ENCODE measurements at regions not wholly inside any gene's neighbourhood (a gene's known extent, or its start where the extent isn't known, plus 50 kb on each side); places are given as distances from the start of the nearest gene placed in this dataset.
"Not testable (repeated sequence)": the region's sequence is repeated elsewhere in the genome, so short reads cannot be mapped to it uniquely, and the experiment has no call there.

DNA sequence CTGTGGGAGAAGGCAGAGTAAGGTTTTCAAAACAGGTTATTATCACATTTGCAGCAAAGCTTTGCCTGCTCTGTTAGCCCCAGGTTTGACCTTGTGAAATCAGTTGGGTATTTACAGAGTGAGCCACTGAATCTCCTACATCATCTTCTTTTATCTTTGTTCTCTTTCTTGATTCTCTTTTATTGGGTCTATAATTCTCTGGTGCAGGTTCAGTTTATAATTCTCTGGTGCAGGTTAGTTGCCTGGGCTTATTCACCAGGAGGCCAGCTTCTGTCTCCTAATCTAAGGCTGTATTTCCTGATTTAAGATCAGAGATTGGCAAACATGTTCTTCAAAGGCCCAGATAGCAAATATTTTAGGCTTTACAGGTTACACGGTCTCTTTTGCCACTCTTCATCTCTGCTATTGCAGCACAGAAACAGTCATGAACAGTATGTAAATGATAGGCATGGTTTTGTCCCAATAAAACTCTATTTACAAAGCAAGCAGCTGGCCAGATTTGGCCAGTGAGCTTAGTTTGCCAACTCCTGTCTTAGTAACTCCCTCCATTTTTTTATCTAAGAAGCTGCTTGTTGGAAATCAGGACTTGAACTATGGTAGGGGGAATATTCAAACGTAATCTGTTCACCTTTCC lies 205.0 kb upstream of the RIMS1 start:
- Histone ChIP-seq H3K4me3 (ENCODE audit: control insufficient read depth in 1 of 7, extremely low read depth in 1 of 7, insufficient read depth in 4 of 7, low read depth in 2 of 7, low read length in 6 of 7) (no peak overlapping the region), H3K36me3 (ENCODE audit: control insufficient read depth in 4 of 4, insufficient read depth in 4 of 4, low read length in 3 of 4) (no peaks in the 10 kb centered on the region), H3K27ac (ENCODE audit: insufficient read depth in 1 of 2, low read depth in 1 of 2, low read length in 2 of 2, poor library complexity in 1 of 2, severe bottlenecking in 2 of 2) (no peak overlapping the region), H3K9me3 (ENCODE audit: control extremely low read depth in 1 of 5, control insufficient read depth in 4 of 5, insufficient read depth in 2 of 5, low read depth in 1 of 5, low read length in 4 of 5) (no peaks in the 10 kb centered on the region), H3K4me1 (ENCODE audit: control extremely low read depth in 1 of 4, control insufficient read depth in 4 of 4, insufficient read depth in 4 of 4, low read length in 3 of 4) (no peaks in the 10 kb centered on the region), H3K27me3 (replicated peaks in 2 of 5; ENCODE audit: control insufficient read depth in 4 of 5, insufficient read depth in 5 of 5, low read length in 4 of 5) (no peaks in the 10 kb centered on the region)
- ChIA-PET CTCF (no interaction called here), POLR2A (no interaction called here)
- no CpG with 5 or more reads among the region's 2 CpGs for WGBS (ENCODE audit: insufficient coverage)
- DNase-seq: no peak

GRCh38 chr6:71686021-71686677 lies 200.2 kb upstream of the RIMS1 start:
- H3K36me3 ChIP-seq (ENCODE audit: control insufficient read depth in 4 of 4, insufficient read depth in 4 of 4, low read length in 3 of 4); H3K4me1 ChIP-seq (ENCODE audit: control extremely low read depth in 1 of 4, control insufficient read depth in 4 of 4, insufficient read depth in 4 of 4, low read length in 3 of 4); CTCF ChIA-PET; H3K9me3 ChIP-seq (ENCODE audit: control extremely low read depth in 1 of 5, control insufficient read depth in 4 of 5, insufficient read depth in 2 of 5, low read depth in 1 of 5, low read length in 4 of 5); H3K4me3 ChIP-seq (ENCODE audit: control insufficient read depth in 1 of 7, extremely low read depth in 1 of 7, insufficient read depth in 4 of 7, low read depth in 2 of 7, low read length in 6 of 7); DNase-seq; H3K27me3 ChIP-seq (replicated peaks in 2 of 5; ENCODE audit: control insufficient read depth in 4 of 5, insufficient read depth in 5 of 5, low read length in 4 of 5); H3K27ac ChIP-seq (ENCODE audit: insufficient read depth in 1 of 2, low read depth in 1 of 2, low read length in 2 of 2, poor library complexity in 1 of 2, severe bottlenecking in 2 of 2); POLR2A ChIA-PET: not testable (repeated sequence)
- WGBS (ENCODE audit: insufficient coverage): 99% methylated on average over 11 of the region's 23 CpGs

- DNase-seq: no peak
- no peak overlapping the region for H3K4me3 ChIP-seq (ENCODE audit: control insufficient read depth in 1 of 7, extremely low read depth in 1 of 7, insufficient read depth in 4 of 7, low read depth in 2 of 7, low read length in 6 of 7)
- WGBS (ENCODE audit: insufficient coverage): no CpG with 5 or more reads among the region's 2 CpGs
- CTCF ChIA-PET: no interaction called here
- POLR2A ChIA-PET: no interaction called here
- H3K4me1 ChIP-seq (ENCODE audit: control extremely low read depth in 1 of 4, control insufficient read depth in 4 of 4, insufficient read depth in 4 of 4, low read length in 3 of 4): no peaks in the 10 kb centered on the region
- no peak overlapping the region for H3K27ac ChIP-seq (ENCODE audit: insufficient read depth in 1 of 2, low read depth in 1 of 2, low read length in 2 of 2, poor library complexity in 1 of 2, severe bottlenecking in 2 of 2)
- H3K27me3 ChIP-seq (replicated peaks in 2 of 5; ENCODE audit: control insufficient read depth in 4 of 5, insufficient read depth in 5 of 5, low read length in 4 of 5): no peaks in the 10 kb centered on the region
- H3K9me3 ChIP-seq (ENCODE audit: control extremely low read depth in 1 of 5, control insufficient read depth in 4 of 5, insufficient read depth in 2 of 5, low read depth in 1 of 5, low read length in 4 of 5): no peaks in the 10 kb centered on the region
- no peaks in the 10 kb centered on the region for H3K36me3 ChIP-seq (ENCODE audit: control insufficient read depth in 4 of 4, insufficient read depth in 4 of 4, low read length in 3 of 4)
Observed at GRCh38 chr6:71698702-71699101, 187.6 kb upstream of the RIMS1 start.

DNA sequence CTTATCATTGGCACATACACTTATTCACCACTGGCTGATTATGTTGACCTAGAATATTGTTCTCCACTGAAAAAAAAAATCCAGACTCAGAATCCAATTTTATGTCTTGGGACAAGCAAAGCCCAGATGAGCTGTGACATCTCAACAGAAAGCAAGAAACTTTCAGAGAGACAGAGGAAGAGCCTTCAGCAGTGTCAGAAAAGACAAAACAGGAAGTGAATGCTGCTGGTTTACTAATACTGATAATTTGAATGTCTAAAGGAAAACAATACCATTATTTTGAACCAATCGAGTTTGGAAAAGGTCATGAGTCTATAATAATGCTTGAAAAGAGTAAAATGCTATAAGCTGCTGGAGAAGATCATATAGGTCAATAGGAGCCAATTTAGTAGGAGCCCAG lies 179.8 kb upstream of the RIMS1 start:
- ChIA-PET CTCF (no interaction called here), POLR2A (no interaction called here)
- H3K36me3 ChIP-seq (ENCODE audit: control insufficient read depth in 4 of 4, insufficient read depth in 4 of 4, low read length in 3 of 4): no peaks in the 10 kb centered on the region
- H3K27me3 ChIP-seq (replicated peaks in 2 of 5; ENCODE audit: control insufficient read depth in 4 of 5, insufficient read depth in 5 of 5, low read length in 4 of 5): no peaks in the 10 kb centered on the region
- 60% methylated on average over 1 of the region's 1 CpG for WGBS (ENCODE audit: insufficient coverage)
- H3K4me3 ChIP-seq (ENCODE audit: control insufficient read depth in 1 of 7, extremely low read depth in 1 of 7, insufficient read depth in 4 of 7, low read depth in 2 of 7, low read length in 6 of 7): no peak overlapping the region
- DNase-seq: no peak
- H3K27ac ChIP-seq (ENCODE audit: insufficient read depth in 1 of 2, low read depth in 1 of 2, low read length in 2 of 2, poor library complexity in 1 of 2, severe bottlenecking in 2 of 2): no peak overlapping the region
- no peaks in the 10 kb centered on the region for H3K4me1 ChIP-seq (ENCODE audit: control extremely low read depth in 1 of 4, control insufficient read depth in 4 of 4, insufficient read depth in 4 of 4, low read length in 3 of 4)
- H3K9me3 ChIP-seq (ENCODE audit: control extremely low read depth in 1 of 5, control insufficient read depth in 4 of 5, insufficient read depth in 2 of 5, low read depth in 1 of 5, low read length in 4 of 5): no peaks in the 10 kb centered on the region

DNA sequence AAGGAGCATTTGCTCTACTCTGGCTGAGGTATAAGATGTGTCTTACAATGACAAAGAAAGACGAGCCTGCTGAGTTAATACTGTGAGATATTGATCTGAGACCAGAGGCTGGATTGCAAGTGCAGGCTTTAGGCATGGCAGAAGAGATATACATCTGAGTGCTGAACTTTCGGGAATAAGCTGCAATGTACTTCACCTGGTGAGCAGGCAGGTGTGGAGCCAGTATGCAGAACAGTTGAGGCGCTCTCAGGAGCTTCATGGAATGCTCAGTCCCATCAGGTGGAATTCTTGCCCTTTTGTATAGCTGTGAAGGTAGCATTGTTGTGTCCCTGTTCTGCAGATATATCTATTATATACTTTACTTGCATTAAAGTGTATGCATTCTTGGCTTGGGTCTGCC lies 179.3 kb upstream of the RIMS1 start:
- POLR2A ChIA-PET: no interaction called here
- no peak overlapping the region for H3K4me3 ChIP-seq (ENCODE audit: control insufficient read depth in 1 of 7, extremely low read depth in 1 of 7, insufficient read depth in 4 of 7, low read depth in 2 of 7, low read length in 6 of 7)
- H3K4me1 ChIP-seq (ENCODE audit: control extremely low read depth in 1 of 4, control insufficient read depth in 4 of 4, insufficient read depth in 4 of 4, low read length in 3 of 4): no peaks in the 10 kb centered on the region
- H3K9me3 ChIP-seq (ENCODE audit: control extremely low read depth in 1 of 5, control insufficient read depth in 4 of 5, insufficient read depth in 2 of 5, low read depth in 1 of 5, low read length in 4 of 5): no peaks in the 10 kb centered on the region
- no peak for DNase-seq
- H3K27ac ChIP-seq (ENCODE audit: insufficient read depth in 1 of 2, low read depth in 1 of 2, low read length in 2 of 2, poor library complexity in 1 of 2, severe bottlenecking in 2 of 2): no peak overlapping the region
- no peaks in the 10 kb centered on the region for H3K36me3 ChIP-seq (ENCODE audit: control insufficient read depth in 4 of 4, insufficient read depth in 4 of 4, low read length in 3 of 4)
- no peaks in the 10 kb centered on the region for H3K27me3 ChIP-seq (replicated peaks in 2 of 5; ENCODE audit: control insufficient read depth in 4 of 5, insufficient read depth in 5 of 5, low read length in 4 of 5)
- CTCF ChIA-PET: no interaction called here
- 88% methylated on average over 1 of the region's 3 CpGs for WGBS (ENCODE audit: insufficient coverage)

- ChIA-PET POLR2A (no interaction called here), CTCF (interaction anchor here (1.3 kb wide), 1 partner anchor 13 kb away, joined by 3 read pairs; no protein-coding TSS in a partner anchor)
- no peak overlapping the region for H3K4me3 ChIP-seq (ENCODE audit: control insufficient read depth in 1 of 7, extremely low read depth in 1 of 7, insufficient read depth in 4 of 7, low read depth in 2 of 7, low read length in 6 of 7)
- no peaks in the 10 kb centered on the region for H3K4me1 ChIP-seq (ENCODE audit: control extremely low read depth in 1 of 4, control insufficient read depth in 4 of 4, insufficient read depth in 4 of 4, low read length in 3 of 4)
- 92% methylated on average over 2 of the region's 3 CpGs for WGBS (ENCODE audit: insufficient coverage)
- H3K27ac ChIP-seq (ENCODE audit: insufficient read depth in 1 of 2, low read depth in 1 of 2, low read length in 2 of 2, poor library complexity in 1 of 2, severe bottlenecking in 2 of 2): no peak overlapping the region
- DNase-seq: no peak
- no peaks in the 10 kb centered on the region for H3K9me3 ChIP-seq (ENCODE audit: control extremely low read depth in 1 of 5, control insufficient read depth in 4 of 5, insufficient read depth in 2 of 5, low read depth in 1 of 5, low read length in 4 of 5)
- no peaks in the 10 kb centered on the region for H3K36me3 ChIP-seq (ENCODE audit: control insufficient read depth in 4 of 4, insufficient read depth in 4 of 4, low read length in 3 of 4)
- no peaks in the 10 kb centered on the region for H3K27me3 ChIP-seq (replicated peaks in 2 of 5; ENCODE audit: control insufficient read depth in 4 of 5, insufficient read depth in 5 of 5, low read length in 4 of 5)
Observed at GRCh38 chr6:71720705-71721104, 165.6 kb upstream of the RIMS1 start.

- Histone ChIP-seq H3K36me3 (ENCODE audit: control insufficient read depth in 4 of 4, insufficient read depth in 4 of 4, low read length in 3 of 4) (no peaks in the 10 kb centered on the region), H3K4me3 (ENCODE audit: control insufficient read depth in 1 of 7, extremely low read depth in 1 of 7, insufficient read depth in 4 of 7, low read depth in 2 of 7, low read length in 6 of 7) (no peak overlapping the region), H3K27me3 (replicated peaks in 2 of 5; ENCODE audit: control insufficient read depth in 4 of 5, insufficient read depth in 5 of 5, low read length in 4 of 5) (peaks cover 0 to 3% (median 0%) of the 10 kb centered on the region in 5 experiments), H3K4me1 (ENCODE audit: control extremely low read depth in 1 of 4, control insufficient read depth in 4 of 4, insufficient read depth in 4 of 4, low read length in 3 of 4) (no peaks in the 10 kb centered on the region), H3K27ac (ENCODE audit: insufficient read depth in 1 of 2, low read depth in 1 of 2, low read length in 2 of 2, poor library complexity in 1 of 2, severe bottlenecking in 2 of 2) (no peak overlapping the region), H3K9me3 (ENCODE audit: control extremely low read depth in 1 of 5, control insufficient read depth in 4 of 5, insufficient read depth in 2 of 5, low read depth in 1 of 5, low read length in 4 of 5) (no peaks in the 10 kb centered on the region)
- ChIA-PET POLR2A (no interaction called here), CTCF (interaction anchor here (1.3 kb wide), 1 partner anchor 14 kb away, joined by 3 read pairs; no protein-coding TSS in a partner anchor)
- no peak for DNase-seq
- WGBS (ENCODE audit: insufficient coverage): no CpG with 5 or more reads among the region's 1 CpG
Observed at GRCh38 chr6:71721642-71722041, 164.7 kb upstream of the RIMS1 start.
